ENCODE measurements at regions not wholly inside any gene's neighbourhood (a gene's known extent, or its start where the extent isn't known, plus 50 kb on each side); places are given as distances from the start of the nearest gene placed in this dataset.

DNA sequence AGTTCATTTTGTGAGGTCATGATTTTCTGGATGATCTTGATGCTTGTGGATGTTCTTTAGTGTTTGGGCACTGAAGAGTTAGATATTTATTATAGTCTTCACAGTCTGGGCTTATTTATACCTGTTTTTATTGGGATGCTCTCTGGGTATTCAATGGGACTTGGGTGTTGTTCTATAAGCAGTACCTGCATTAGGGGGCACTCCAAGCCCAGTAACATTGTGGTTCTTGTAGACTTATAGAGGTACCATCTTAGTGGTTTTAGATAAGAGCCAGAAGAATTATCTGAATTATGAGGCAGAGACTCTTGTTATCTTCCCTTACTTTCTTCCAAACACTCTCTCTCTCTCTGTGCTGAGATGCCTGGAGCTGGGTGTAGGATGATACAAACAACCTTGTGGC lies 470.0 kb downstream of the PIK3C3 start:
- Mint-ChIP-seq H3K27ac (no peak overlapping the region), H3K36me3 (ENCODE audit: low read depth) (no peaks in the 10 kb centered on the region), H3K9me3 (no peaks in the 10 kb centered on the region), H3K4me1 (no peaks in the 10 kb centered on the region), H3K27me3 (no peaks in the 10 kb centered on the region), H3K4me3 (no peak overlapping the region)
- CTCF ChIA-PET = no interaction called here
- POLR2A ChIA-PET = no interaction called here
- no peak for DNase-seq

DNA sequence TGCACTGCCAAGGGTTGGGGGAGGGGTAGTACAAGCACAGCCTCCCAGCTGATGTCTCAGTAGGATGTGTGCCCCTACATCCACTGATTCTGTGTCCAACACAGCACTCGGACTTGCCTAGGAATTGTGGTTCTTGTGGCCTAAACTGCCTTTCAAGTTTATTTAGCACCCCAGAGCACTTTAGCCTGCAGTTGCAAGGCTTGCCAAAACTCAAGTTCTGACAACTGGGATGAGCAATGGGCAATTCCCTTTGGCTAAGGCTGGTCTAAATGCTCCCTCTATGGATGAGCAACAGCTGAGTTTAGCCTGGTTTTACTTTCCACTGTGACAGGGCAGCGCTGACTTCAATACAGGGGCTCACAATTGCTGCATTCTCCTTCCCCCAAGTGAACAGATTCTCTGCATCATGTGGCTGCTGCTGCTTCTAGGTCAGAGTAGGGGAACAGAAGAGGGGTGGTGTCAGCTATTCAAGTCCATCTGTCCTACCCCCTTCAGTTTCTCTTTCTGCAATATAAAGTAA lies 471.5 kb downstream of the PIK3C3 start:
- no peaks in the 10 kb centered on the region for H3K27me3 Mint-ChIP-seq
- H3K4me1 Mint-ChIP-seq = no peaks in the 10 kb centered on the region
- DNase-seq = no peak
- H3K9me3 Mint-ChIP-seq = no peaks in the 10 kb centered on the region
- no peak overlapping the region for H3K27ac Mint-ChIP-seq
- no peak overlapping the region for H3K4me3 Mint-ChIP-seq
- H3K36me3 Mint-ChIP-seq (ENCODE audit: low read depth) = no peaks in the 10 kb centered on the region
- ChIA-PET CTCF (no interaction called here), POLR2A (no interaction called here)

DNA sequence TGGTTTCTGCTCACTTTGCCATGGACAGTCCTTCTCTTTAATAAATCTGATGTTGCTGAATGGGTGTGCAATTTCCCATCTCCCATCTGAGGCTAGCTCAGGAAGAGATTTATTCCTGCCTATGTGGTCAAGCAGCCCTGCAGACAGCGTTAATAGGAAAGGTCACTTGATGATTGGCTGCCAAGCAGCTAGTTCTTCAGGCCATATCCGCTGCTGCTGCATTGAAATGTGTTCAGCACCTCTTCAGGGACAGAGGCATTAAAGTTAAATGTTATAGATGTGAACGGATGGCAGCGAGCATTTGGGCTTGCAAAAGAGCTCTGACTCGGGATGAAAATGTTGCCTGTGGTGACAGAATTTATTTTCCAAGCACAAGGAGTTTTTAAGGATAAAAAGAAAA lies 474.2 kb downstream of the PIK3C3 start:
- DNase-seq = no peak
- CTCF ChIA-PET = interaction anchor here (0.7 kb wide), 1 partner anchor 48 kb away, joined by 3 read pairs; no protein-coding TSS in a partner anchor
- Mint-ChIP-seq H3K27me3 (no peaks in the 10 kb centered on the region), H3K27ac (no peak overlapping the region), H3K4me1 (no peaks in the 10 kb centered on the region), H3K4me3 (no peak overlapping the region), H3K9me3 (no peaks in the 10 kb centered on the region), H3K36me3 (ENCODE audit: low read depth) (no peaks in the 10 kb centered on the region)
- POLR2A ChIA-PET = no interaction called here

DNA sequence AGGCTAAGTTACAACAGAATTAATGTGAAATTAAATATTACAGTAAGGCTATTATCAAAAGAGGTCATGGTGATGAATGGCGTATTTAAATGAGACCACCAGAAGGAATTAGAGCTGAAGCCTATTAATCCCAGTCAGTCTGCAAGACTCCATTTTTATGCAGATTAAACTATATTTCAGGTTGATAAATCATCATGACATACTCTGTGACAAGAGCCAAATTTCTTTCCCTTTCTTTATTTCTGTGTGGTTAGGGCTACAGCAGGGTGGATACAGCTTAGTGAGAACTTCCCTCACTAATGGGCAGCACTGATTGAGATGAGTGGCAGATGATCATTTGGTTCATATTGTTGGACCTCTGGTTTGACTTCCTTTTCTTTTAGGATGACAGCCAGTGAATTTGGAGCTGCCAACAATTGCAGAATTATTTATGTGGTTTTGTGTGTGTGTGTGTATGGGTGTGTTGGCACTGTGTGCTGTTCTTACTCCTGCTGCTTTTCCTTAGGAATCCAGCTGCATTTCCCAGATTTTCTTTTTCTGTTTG lies 481.3 kb downstream of the PIK3C3 start:
- Mint-ChIP-seq H3K27ac (no peak overlapping the region), H3K4me3 (no peak overlapping the region), H3K36me3 (ENCODE audit: low read depth) (no peaks in the 10 kb centered on the region), H3K9me3 (no peaks in the 10 kb centered on the region), H3K4me1 (no peaks in the 10 kb centered on the region), H3K27me3 (no peaks in the 10 kb centered on the region)
- no peak for DNase-seq
- ChIA-PET CTCF (no interaction called here), POLR2A (no interaction called here)

DNA sequence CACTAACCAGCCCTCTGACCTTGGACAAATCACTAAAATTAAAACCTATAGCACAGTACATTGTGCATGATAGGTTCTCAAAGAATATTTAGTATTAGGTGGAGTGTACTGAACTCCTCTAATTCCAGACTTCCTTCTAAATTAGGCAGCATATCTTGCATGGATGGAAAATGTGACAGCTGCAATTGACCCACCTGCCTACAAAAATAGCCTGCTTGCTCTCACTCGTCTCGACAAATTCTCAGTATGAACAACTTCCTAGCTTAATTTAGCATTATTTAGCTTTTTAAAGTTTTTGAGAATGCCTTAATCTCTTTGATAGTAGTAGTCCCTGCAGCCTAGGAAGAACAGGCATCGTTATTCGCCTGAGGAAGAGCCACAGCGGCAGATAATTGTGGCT lies 482.0 kb downstream of the PIK3C3 start:
- Mint-ChIP-seq H3K4me3 (no peak overlapping the region), H3K9me3 (no peaks in the 10 kb centered on the region), H3K4me1 (no peaks in the 10 kb centered on the region), H3K27ac (no peak overlapping the region), H3K27me3 (no peaks in the 10 kb centered on the region), H3K36me3 (ENCODE audit: low read depth) (no peaks in the 10 kb centered on the region)
- DNase-seq = no peak
- ChIA-PET POLR2A (no interaction called here), CTCF (no interaction called here)

DNA sequence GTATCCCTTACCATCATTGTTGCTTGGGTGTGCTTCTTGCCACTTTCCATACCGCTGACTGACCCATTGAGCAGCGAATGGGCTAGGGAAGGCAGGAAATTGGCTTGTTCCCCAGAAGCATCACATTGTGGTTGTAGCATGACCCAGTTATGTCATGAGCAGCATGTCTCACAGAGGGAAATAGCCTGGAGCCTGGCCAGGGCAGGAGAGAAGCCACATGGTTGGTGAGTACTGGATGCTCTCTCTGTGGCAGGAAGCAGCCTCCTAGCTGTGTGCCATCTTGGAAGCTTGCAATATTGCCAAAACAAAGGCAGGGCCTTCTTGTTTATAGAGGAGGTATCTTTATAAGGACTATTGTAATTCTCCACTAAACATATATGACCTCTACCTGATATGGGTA lies 482.6 kb downstream of the PIK3C3 start:
- Mint-ChIP-seq H3K4me1 (no peaks in the 10 kb centered on the region), H3K27ac (no peak overlapping the region), H3K27me3 (no peaks in the 10 kb centered on the region), H3K9me3 (no peaks in the 10 kb centered on the region), H3K4me3 (no peak overlapping the region), H3K36me3 (ENCODE audit: low read depth) (no peaks in the 10 kb centered on the region)
- ChIA-PET CTCF (no interaction called here), POLR2A (no interaction called here)
- no peak for DNase-seq

DNA sequence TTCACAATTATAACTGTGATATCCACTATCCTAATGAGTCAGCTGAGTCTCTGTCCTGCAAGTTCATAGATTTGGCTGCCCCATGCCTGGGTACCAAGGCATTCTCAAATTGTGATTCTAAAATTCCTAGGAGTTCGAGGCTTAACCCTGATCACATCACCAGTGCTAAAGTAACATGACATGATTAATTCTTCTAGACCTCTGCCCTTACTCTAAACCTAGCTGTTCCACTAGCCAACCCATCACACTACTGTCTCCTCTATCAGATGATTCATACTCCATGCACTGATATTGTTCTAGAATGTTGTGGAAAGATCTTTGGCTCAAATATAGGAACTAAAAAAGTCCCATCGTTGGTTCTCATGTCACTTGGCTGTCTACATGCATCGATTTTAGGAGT lies 487.6 kb downstream of the PIK3C3 start:
- Mint-ChIP-seq H3K4me1 (no peaks in the 10 kb centered on the region), H3K4me3 (no peak overlapping the region), H3K36me3 (ENCODE audit: low read depth) (no peaks in the 10 kb centered on the region), H3K9me3 (peaks cover 10% of the 10 kb centered on the region), H3K27me3 (no peaks in the 10 kb centered on the region), H3K27ac (no peak overlapping the region)
- POLR2A ChIA-PET = no interaction called here
- DNase-seq = no peak
- CTCF ChIA-PET = no interaction called here

DNA sequence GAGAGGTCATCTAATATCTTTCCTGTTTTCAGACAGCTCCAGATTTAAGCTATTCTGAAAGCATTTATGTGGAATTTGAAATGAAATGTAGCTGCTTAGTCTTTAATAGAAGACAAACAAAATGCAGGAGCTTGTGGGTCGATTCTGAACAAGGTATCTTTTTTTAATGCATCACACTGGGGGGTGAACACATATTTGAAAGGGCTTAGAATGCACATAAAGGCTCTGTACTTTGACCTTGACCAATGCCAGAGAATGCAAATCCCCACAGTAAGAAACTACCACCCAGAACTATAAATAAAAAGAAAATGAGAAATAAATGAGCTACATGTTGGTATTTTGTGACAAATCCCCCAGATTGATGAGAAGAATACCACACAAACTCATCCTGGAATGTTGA lies 489.3 kb downstream of the PIK3C3 start:
- DNase-seq = no peak
- no peaks in the 10 kb centered on the region for H3K36me3 Mint-ChIP-seq (ENCODE audit: low read depth)
- no peak overlapping the region for H3K4me3 Mint-ChIP-seq
- no peaks in the 10 kb centered on the region for H3K4me1 Mint-ChIP-seq
- ChIA-PET CTCF (no interaction called here), POLR2A (no interaction called here)
- H3K9me3 Mint-ChIP-seq = peaks cover 17% of the 10 kb centered on the region
- H3K27ac Mint-ChIP-seq = no peak overlapping the region
- no peaks in the 10 kb centered on the region for H3K27me3 Mint-ChIP-seq

DNA sequence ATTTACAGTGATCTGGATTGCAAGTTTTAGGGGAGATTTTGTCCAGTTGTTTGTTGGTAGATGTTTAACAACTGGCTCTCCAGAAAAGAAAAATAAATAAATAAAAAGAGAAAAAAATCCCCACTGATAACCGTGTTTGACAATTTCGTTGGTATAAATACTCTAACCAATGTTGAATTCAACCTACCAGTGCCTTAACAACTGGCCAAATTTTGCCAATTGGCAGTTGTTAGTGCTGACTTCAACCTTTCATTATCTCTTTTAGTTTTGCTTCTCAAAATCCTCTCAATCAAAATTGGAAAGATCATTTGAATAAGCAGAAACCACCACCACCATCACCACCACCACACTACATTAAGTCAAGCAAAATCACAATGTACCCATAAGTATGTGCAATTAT lies 490.3 kb downstream of the PIK3C3 start:
- H3K4me1 Mint-ChIP-seq = no peaks in the 10 kb centered on the region
- no peak overlapping the region for H3K4me3 Mint-ChIP-seq
- POLR2A ChIA-PET = no interaction called here
- H3K36me3 Mint-ChIP-seq (ENCODE audit: low read depth) = no peaks in the 10 kb centered on the region
- no peak overlapping the region for H3K27ac Mint-ChIP-seq
- CTCF ChIA-PET = no interaction called here
- H3K27me3 Mint-ChIP-seq = no peaks in the 10 kb centered on the region
- H3K9me3 Mint-ChIP-seq = peaks cover 17% of the 10 kb centered on the region
- DNase-seq = no peak

DNA sequence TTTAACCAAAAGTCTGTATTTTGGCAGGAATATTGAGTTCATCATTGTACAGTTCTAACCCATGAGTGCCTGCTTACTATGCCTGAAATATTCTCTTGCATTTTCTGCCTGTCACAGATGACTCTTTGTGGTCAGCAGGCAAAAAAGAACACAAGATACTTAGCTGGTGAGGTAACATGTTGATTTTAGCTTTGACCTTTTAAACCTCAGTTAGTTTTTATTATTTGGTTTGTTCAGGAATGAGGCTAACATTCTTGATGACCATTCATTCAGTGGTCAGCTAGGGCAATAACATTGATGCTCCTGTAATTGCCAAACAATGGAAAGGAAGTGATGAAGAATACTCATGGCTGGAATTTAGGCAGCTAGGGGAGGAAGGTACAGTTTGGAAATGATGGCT lies 491.2 kb downstream of the PIK3C3 start:
- DNase-seq = no peak
- Mint-ChIP-seq H3K9me3 (peaks cover 17% of the 10 kb centered on the region), H3K36me3 (ENCODE audit: low read depth) (no peaks in the 10 kb centered on the region), H3K27ac (no peak overlapping the region), H3K27me3 (no peaks in the 10 kb centered on the region), H3K4me3 (no peak overlapping the region), H3K4me1 (no peaks in the 10 kb centered on the region)
- ChIA-PET CTCF (no interaction called here), POLR2A (no interaction called here)

DNA sequence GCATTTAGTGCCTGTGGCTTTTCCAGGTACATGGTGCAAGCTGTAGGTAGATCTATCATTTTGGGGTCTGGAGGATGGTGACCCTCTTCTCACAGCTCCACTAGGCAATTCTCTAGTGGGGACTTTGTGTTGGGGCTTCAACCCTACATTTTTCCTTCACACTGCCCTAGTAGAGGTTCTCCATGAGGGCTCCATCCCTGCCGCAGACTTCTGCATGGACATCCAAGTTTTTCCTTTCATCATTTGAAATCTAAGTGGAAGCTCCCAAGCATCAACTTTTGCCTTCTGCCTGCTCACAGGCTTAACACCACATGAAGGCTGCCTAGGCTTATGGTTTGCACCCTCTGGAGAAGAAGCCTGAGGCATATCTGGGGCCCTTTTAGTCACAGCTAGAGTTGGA lies 492.7 kb downstream of the PIK3C3 start:
- CTCF ChIA-PET = no interaction called here

DNA sequence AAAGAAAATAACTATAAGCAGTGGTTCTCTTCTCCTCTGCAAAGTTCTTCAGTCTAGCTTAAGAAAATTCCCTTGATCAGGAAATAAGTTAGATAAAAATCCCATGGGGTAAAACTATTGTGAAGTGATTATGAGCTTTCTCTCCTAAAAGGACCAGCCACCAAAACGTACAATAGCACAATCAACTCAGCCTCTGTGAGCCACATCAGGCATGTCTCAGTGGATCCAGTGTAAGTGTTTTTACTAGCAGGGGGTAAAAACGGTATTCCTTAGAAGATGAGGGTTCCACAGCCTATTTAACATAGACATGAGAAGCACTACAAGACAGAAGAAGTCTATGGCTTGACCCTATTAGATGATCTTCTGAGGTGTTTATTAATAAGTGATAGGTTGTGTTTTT lies 503.2 kb downstream of the PIK3C3 start:
- H3K4me1 Mint-ChIP-seq = no peaks in the 10 kb centered on the region
- no peak overlapping the region for H3K4me3 Mint-ChIP-seq
- POLR2A ChIA-PET = no interaction called here
- H3K36me3 Mint-ChIP-seq (ENCODE audit: low read depth) = no peaks in the 10 kb centered on the region
- no peak overlapping the region for H3K27ac Mint-ChIP-seq
- H3K9me3 Mint-ChIP-seq = no peaks in the 10 kb centered on the region
- CTCF ChIA-PET = no interaction called here
- no peaks in the 10 kb centered on the region for H3K27me3 Mint-ChIP-seq
- no peak for DNase-seq

More for the DNA sequence above, 492.7 kb downstream of the PIK3C3 start:
- Mint-ChIP-seq H3K27me3 (no peaks in the 10 kb centered on the region), H3K36me3 (ENCODE audit: low read depth) (no peaks in the 10 kb centered on the region), H3K4me3 (no peak overlapping the region), H3K4me1 (no peaks in the 10 kb centered on the region), H3K27ac (no peak overlapping the region), H3K9me3 (peaks cover 17% of the 10 kb centered on the region)
- POLR2A ChIA-PET = no interaction called here
- no peak for DNase-seq

DNA sequence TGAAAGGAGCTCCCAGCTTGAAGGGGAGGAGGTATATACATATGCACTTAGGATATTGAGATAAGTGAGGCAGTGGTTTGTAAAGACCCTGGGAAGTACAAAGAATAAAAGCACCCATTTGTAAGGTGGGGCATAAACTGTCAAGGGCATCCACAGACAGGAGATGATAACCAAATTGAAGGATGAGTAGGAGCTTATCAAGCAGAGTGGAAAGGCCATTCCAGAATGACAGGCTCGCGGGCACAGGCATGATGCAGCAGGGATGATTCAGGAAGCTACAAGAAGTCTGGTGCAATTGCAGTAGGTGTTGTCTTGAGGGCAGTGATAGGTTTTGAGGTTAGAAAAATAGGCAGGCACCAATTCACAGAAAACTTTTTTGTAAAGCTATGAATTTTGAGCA lies 504.8 kb downstream of the PIK3C3 start:
- H3K4me3 Mint-ChIP-seq = no peak overlapping the region
- ChIA-PET POLR2A (no interaction called here), CTCF (no interaction called here)
- no peak for DNase-seq
- H3K4me1 Mint-ChIP-seq = no peaks in the 10 kb centered on the region
- H3K27me3 Mint-ChIP-seq = no peaks in the 10 kb centered on the region
- no peaks in the 10 kb centered on the region for H3K36me3 Mint-ChIP-seq (ENCODE audit: low read depth)
- H3K9me3 Mint-ChIP-seq = no peaks in the 10 kb centered on the region
- no peak overlapping the region for H3K27ac Mint-ChIP-seq

DNA sequence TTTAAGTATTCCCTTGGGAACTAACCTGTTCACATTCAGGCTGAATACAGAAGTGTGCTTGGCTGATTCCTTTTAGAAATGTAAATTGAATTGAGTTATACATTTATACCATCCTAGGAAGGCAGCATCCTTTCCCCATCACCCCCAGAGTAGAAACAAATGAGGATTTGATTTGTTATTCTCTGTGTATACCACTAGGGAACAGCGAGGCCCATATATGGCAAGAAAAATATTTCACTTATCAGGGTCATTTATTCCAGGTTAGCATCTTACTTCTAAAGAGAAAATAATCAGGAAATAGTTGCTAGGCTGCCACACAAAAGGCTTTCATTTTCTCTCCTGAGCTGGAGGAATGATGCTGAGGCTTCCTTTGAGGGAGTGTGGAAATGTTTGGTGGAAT lies 516.9 kb downstream of the PIK3C3 start:
- Mint-ChIP-seq H3K27ac (no peak overlapping the region), H3K9me3 (no peaks in the 10 kb centered on the region), H3K27me3 (no peaks in the 10 kb centered on the region), H3K4me3 (no peak overlapping the region), H3K36me3 (ENCODE audit: low read depth) (no peaks in the 10 kb centered on the region), H3K4me1 (no peaks in the 10 kb centered on the region)
- DNase-seq = no peak
- POLR2A ChIA-PET = no interaction called here
- CTCF ChIA-PET = no interaction called here

DNA sequence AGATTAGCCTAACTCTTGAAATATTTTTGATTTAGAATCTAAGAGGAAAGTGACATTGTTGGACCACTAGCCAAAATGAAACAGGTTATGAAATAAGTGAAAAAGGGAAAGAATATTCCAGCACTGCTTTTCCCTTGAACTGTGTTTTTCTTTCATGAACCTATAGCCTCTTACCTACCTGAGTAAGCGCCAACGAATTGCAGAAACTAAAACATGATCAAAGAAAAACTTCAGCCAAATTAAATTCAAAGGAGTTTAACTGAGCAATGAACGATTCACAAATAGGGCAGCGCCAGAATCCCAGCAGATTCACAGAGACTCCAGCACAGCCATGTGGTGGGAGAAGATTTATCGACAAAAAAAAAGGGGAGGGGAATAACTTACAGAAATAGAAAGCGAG lies 518.6 kb downstream of the PIK3C3 start:
- CTCF ChIA-PET = no interaction called here
- Mint-ChIP-seq H3K9me3 (no peaks in the 10 kb centered on the region), H3K4me1 (no peaks in the 10 kb centered on the region), H3K27me3 (no peaks in the 10 kb centered on the region), H3K36me3 (ENCODE audit: low read depth) (no peaks in the 10 kb centered on the region), H3K27ac (no peak overlapping the region), H3K4me3 (no peak overlapping the region)
- POLR2A ChIA-PET = no interaction called here
- DNase-seq = no peak
